Progenitor cell of endocrine pancreas (in vitro differentiated cells): ENCODE measurements at regions not wholly inside any gene's neighbourhood (a gene's known extent, or its start where the extent isn't known, plus 50 kb on each side); places are given as distances from the start of the nearest gene placed in this dataset.
"Not testable (repeated sequence)": the region's sequence is repeated elsewhere in the genome, so short reads cannot be mapped to it uniquely, and the experiment has no call there.

Experiments
- DNase-seq: peaks from one replicate; pipeline ENCODE4 v3.0.0; 2021; ENCODE audit warnings: low spot score; ENCODE audit not compliant: unreplicated experiment
- H3K27ac Mint-ChIP-seq: 2 replicates; pipeline ENCODE4 v1.8.0; 2021; ENCODE audit warnings: mild to moderate bottlenecking, moderate library complexity, mixed read lengths
- H3K27me3 Mint-ChIP-seq: 2 replicates; pipeline ENCODE4 v1.8.0; 2021; ENCODE audit warnings: mixed read lengths
- H3K36me3 Mint-ChIP-seq: 2 replicates; pipeline ENCODE4 v1.8.0; 2022; ENCODE audit warnings: mixed read lengths; ENCODE audit not compliant: insufficient read depth
- H3K4me1 Mint-ChIP-seq: 2 replicates; pipeline ENCODE4 v1.8.0; 2021; ENCODE audit warnings: low read depth, mixed read lengths
- H3K4me3 Mint-ChIP-seq: 2 replicates; pipeline ENCODE4 v1.8.0; 2021; ENCODE audit warnings: low read depth, mild to moderate bottlenecking, moderate library complexity, mixed read lengths
- H3K9me3 Mint-ChIP-seq: 2 replicates; pipeline ENCODE4 v1.8.0; 2021; ENCODE audit warnings: low read depth, mixed read lengths

GRCh38 chr21:8419925-8420560, 2101.3 kb upstream of the TPTE start:
- not testable (repeated sequence) for H3K36me3 Mint-ChIP-seq, H3K27me3 Mint-ChIP-seq, H3K4me1 Mint-ChIP-seq, H3K4me3 Mint-ChIP-seq, H3K9me3 Mint-ChIP-seq
- peak; percentile 8 for DNase-seq
- peak overlapping the region; percentile 70 for H3K27ac Mint-ChIP-seq

GRCh38 chr21:8427790-8428667, 2093.4 kb upstream of the TPTE start:
- not testable (repeated sequence) for H3K27me3 Mint-ChIP-seq, H3K9me3 Mint-ChIP-seq, H3K4me1 Mint-ChIP-seq, H3K36me3 Mint-ChIP-seq, H3K4me3 Mint-ChIP-seq, H3K27ac Mint-ChIP-seq, DNase-seq

- not testable (repeated sequence) for H3K9me3 Mint-ChIP-seq, H3K36me3 Mint-ChIP-seq, H3K4me3 Mint-ChIP-seq, H3K27ac Mint-ChIP-seq, DNase-seq, H3K4me1 Mint-ChIP-seq, H3K27me3 Mint-ChIP-seq
Measured at GRCh38 chr21:8428668-8429456, 2092.5 kb upstream of the TPTE start.

GRCh38 chr21:8434710-8435109, 2086.7 kb upstream of the TPTE start:
- DNase-seq, H3K27me3 Mint-ChIP-seq, H3K4me1 Mint-ChIP-seq, H3K9me3 Mint-ChIP-seq, H3K36me3 Mint-ChIP-seq, H3K27ac Mint-ChIP-seq, H3K4me3 Mint-ChIP-seq: not testable (repeated sequence)

- H3K4me3 Mint-ChIP-seq, H3K4me1 Mint-ChIP-seq, H3K27ac Mint-ChIP-seq, H3K36me3 Mint-ChIP-seq, H3K9me3 Mint-ChIP-seq, DNase-seq, H3K27me3 Mint-ChIP-seq: not testable (repeated sequence)
Measured at GRCh38 chr21:8443093-8443492, 2078.3 kb upstream of the TPTE start.

GRCh38 chr21:8449807-8450206, 2071.6 kb upstream of the TPTE start:
- H3K27me3 Mint-ChIP-seq, H3K9me3 Mint-ChIP-seq, H3K36me3 Mint-ChIP-seq, H3K27ac Mint-ChIP-seq, H3K4me3 Mint-ChIP-seq, DNase-seq, H3K4me1 Mint-ChIP-seq: not testable (repeated sequence)

- not testable (repeated sequence) for H3K27me3 Mint-ChIP-seq, H3K4me1 Mint-ChIP-seq, H3K9me3 Mint-ChIP-seq, H3K27ac Mint-ChIP-seq, H3K36me3 Mint-ChIP-seq, DNase-seq, H3K4me3 Mint-ChIP-seq
Measured at GRCh38 chr21:8455279-8456128, 2065.9 kb upstream of the TPTE start.

- not testable (repeated sequence) for H3K27me3 Mint-ChIP-seq, H3K4me3 Mint-ChIP-seq
Measured at GRCh38 chr21:8464403-8465152, 2056.8 kb upstream of the TPTE start.

GRCh38 chr21:8466642-8467041, 2054.7 kb upstream of the TPTE start:
- DNase-seq, H3K27me3 Mint-ChIP-seq, H3K4me1 Mint-ChIP-seq, H3K4me3 Mint-ChIP-seq, H3K36me3 Mint-ChIP-seq, H3K27ac Mint-ChIP-seq, H3K9me3 Mint-ChIP-seq: not testable (repeated sequence)

More at GRCh38 chr21:8464403-8465152, 2056.8 kb upstream of the TPTE start:
- H3K9me3 Mint-ChIP-seq, H3K4me1 Mint-ChIP-seq, H3K36me3 Mint-ChIP-seq, DNase-seq, H3K27ac Mint-ChIP-seq: not testable (repeated sequence)
